ENCODE measurements at regions not wholly inside any gene's neighbourhood (a gene's known extent, or its start where the extent isn't known, plus 50 kb on each side); places are given as distances from the start of the nearest gene placed in this dataset.

DNA sequence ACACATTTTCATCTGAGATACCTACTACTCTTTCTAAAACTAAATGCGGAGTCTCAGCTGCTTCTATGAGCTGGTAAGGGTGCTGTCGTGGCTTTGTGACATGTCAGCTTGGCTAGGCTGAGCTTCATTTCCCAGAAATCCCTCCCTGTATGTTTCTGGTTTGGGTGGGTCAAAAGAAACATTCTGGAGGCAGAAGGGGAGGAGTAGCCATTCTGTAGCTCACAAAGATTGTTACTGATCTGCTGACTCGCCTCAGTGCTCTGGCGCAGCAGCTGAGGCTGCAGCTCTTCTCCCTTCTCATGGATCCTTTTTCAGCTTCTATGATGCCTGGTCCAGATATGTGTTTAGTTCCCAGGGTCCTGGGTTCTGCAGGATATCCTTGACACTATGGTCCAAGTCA, 114.7 kb downstream of the RAP2A start (continued):
- TF ChIP-seq SPI1 (IDR thresholded peaks at IDR 0.05; ENCODE audit: borderline replicate concordance, insufficient read depth, low read depth, low read length): no peak
- TF ChIP-seq TCF7 (IDR thresholded peaks at IDR 0.05; ENCODE audit: borderline replicate concordance): no peak
- TF ChIP-seq MEF2B (IDR thresholded peaks at IDR 0.05; ENCODE audit: partially characterized antibody, poor library complexity, severe bottlenecking): no peak
- TF ChIP-seq MLLT1 (IDR thresholded peaks at IDR 0.05): no peak
- no peak for TF ChIP-seq ZNF217 (IDR thresholded peaks at IDR 0.05)
- TF ChIP-seq, protein P1, sequence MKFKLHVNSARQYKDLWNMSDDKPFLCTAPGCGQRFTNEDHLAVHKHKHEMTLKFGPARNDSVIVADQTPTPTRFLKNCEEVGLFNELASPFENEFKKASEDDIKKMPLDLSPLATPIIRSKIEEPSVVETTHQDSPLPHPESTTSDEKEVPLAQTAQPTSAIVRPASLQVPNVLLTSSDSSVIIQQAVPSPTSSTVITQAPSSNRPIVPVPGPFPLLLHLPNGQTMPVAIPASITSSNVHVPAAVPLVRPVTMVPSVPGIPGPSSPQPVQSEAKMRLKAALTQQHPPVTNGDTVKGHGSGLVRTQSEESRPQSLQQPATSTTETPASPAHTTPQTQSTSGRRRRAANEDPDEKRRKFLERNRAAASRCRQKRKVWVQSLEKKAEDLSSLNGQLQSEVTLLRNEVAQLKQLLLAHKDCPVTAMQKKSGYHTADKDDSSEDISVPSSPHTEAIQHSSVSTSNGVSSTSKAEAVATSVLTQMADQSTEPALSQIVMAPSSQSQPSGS (IDR thresholded peaks at IDR 0.05; ENCODE audit: low read length): no peak
- TF ChIP-seq ZNF24 (IDR thresholded peaks at IDR 0.05): no peak

DNA sequence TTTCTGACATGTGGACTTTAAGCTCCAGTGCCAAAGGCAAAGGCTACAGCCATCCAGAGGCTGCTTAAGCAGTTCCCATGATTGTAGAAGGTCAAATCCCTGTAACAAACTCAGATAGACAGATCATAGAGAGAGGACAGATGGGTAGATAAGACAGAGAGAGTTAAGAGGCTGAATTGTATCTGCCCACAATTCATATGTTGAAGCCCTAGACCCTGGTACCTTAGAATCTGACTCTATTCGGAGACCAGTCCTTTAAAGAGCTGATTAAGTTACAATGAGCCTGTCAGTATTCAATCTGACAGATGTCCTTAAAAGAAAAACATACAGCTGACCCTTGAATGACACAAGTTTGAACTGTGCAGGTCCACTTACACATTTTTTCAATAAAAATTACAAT, 115.2 kb downstream of the RAP2A start:
- H3K4me3 ChIP-seq: no peak overlapping the region
- intact Hi-C loops (cut with micrococcal nuclease; ENCODE audit: unreplicated experiment) (no loop called here), in situ Hi-C loops (cut with MboI) (no loop called here)
- H3K27me3 ChIP-seq (replicated peaks in 1 of 2; ENCODE audit: control insufficient read depth in 2 of 2, insufficient read depth in 2 of 2, low read length in 1 of 2): no peaks in the 10 kb centered on the region
- H3K79me2 ChIP-seq (ENCODE audit: control insufficient read depth, insufficient read depth, low read length): no peaks in the 10 kb centered on the region
- no peaks in the 10 kb centered on the region for H3K36me3 ChIP-seq (ENCODE audit: control insufficient read depth in 2 of 2, insufficient read depth in 2 of 2, low read length in 1 of 2)
- ChIA-PET CTCF (no interaction called here), POLR2A (no interaction called here), SMC1A (ENCODE audit: uncharacterized antibody, unreplicated experiment) (interaction anchor here (0.7 kb wide), 1 partner anchor 99 kb away, joined by 3 read pairs; no protein-coding TSS in a partner anchor), RAD21 (ENCODE audit: unreplicated experiment) (no interaction called here)
- BruUV-seq (replicated peaks): no TSS peak
- no peak overlapping the region for H2AFZ ChIP-seq (ENCODE audit: control insufficient read depth, low read depth, low read length)
- FAIRE-seq (no peak), ATAC-seq (no peak), DNase-seq (ENCODE audit: low read depth, low spot score) (no peak)
- no peak overlapping the region for H3K4me2 ChIP-seq (ENCODE audit: control insufficient read depth, insufficient read depth)
- H4K20me1 ChIP-seq (ENCODE audit: control insufficient read depth, insufficient read depth): no peaks in the 10 kb centered on the region
- 10% methylated on average over 1 of the region's 1 CpG for WGBS (ENCODE audit: insufficient coverage, insufficient replicate concordance, low lambda C conversion rate, missing lambda C conversion rate)
- H3K27ac ChIP-seq (ENCODE audit: control insufficient read depth, insufficient read depth): no peak overlapping the region
- H3K9me3 ChIP-seq (replicated peaks; ENCODE audit: control insufficient read depth, insufficient read depth, low read length): no peaks in the 10 kb centered on the region
- H3K4me1 ChIP-seq (ENCODE audit: control insufficient read depth, insufficient read depth, low read length): no peaks in the 10 kb centered on the region
- H3K9ac ChIP-seq (ENCODE audit: control insufficient read depth, insufficient read depth, low read length): no peak overlapping the region
- TF ChIP-seq SPI1 (IDR thresholded peaks at IDR 0.05; ENCODE audit: borderline replicate concordance, insufficient read depth, low read depth, low read length) (no peak), MAX (IDR thresholded peaks at IDR 0.05; ENCODE audit: low read depth, low read length) (no peak), WRNIP1 (IDR thresholded peaks at IDR 0.05; ENCODE audit: borderline replicate concordance, low read depth, low read length) (no peak)

Measured in GM12878 (cell line).